Activated T-helper 9 cell treated with anti-CD3 and anti-CD28 coated beads, Interleukin-2, amount 50 U/mL, for 16 hours (primary cell): ENCODE measurements at regions not wholly inside any gene's neighbourhood (a gene's known extent, or its start where the extent isn't known, plus 50 kb on each side); places are given as distances from the start of the nearest gene placed in this dataset.

Source experiments
- DNase-seq: peaks from one replicate; pipeline ENCODE4 v3.0.0-alpha.2; 2020; ENCODE audit warnings: low read depth

GRCh38 chr21:23452384-23453083 lies 2154.7 kb downstream of the MRPL39 start:
- no peak for DNase-seq

DNA sequence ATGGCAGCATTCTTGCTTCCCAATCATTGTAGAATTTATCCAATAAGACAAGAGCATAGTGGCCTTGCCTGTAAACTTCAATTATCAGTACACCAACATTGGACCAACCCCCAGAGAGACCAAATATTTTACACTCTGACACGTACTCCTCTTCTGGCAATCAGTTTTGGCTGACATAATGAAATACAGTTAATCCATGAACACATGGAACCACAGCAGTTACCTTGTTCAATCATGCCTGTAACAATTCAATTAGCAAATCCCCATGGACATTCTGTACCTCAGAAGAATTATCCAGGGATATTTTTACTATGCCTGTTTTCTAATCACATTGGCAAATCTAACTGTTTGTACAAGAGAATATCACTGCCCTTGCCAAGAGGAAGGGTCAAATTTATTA lies 2162.0 kb downstream of the MRPL39 start:
- DNase-seq, result no peak

GRCh38 chr21:23438081-23438480 lies 2169.2 kb downstream of the MRPL39 start:
- DNase-seq, result no peak

DNA sequence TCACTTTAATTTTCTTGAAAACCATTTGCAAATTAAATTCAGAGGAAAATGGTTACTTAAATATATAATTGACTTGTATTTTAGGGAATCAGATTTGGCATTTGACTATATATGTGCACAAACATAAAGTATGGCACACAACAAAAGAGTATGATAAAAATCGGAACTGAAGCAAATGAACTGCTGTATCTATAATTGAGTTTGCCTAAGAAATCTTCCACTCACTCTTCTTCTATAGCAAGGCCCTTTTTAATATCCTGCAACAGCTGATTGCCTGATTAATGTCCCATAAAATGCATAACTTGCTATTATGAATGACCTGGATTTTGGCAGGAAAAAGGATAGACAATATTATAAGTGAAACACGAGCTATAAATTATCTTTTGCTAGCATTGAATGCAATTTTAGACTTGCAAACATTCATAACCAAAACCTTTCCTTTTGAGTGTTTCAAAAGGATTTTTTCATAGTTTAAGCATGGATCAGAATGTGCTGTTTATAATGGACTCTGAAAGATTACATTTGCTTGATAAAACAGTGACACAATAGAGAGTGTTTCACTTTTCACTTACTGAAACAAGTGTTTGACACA lies 2204.3 kb downstream of the MRPL39 start:
- no peak for DNase-seq

- DNase-seq, result no peak
These were observed 2206.0 kb downstream of the MRPL39 start for GRCh38 chr21:23401278-23401677.

- no peak for DNase-seq
These were observed 2208.6 kb downstream of the MRPL39 start for GRCh38 chr21:23398726-23399125.

GRCh38 chr21:23394458-23394857 lies 2212.8 kb downstream of the MRPL39 start:
- DNase-seq, result no peak

- no peak for DNase-seq
These were observed 2222.6 kb downstream of the MRPL39 start for GRCh38 chr21:23384679-23385078.

- DNase-seq, result no peak
These were observed 2233.1 kb downstream of the MRPL39 start for GRCh38 chr21:23374155-23374554.

DNA sequence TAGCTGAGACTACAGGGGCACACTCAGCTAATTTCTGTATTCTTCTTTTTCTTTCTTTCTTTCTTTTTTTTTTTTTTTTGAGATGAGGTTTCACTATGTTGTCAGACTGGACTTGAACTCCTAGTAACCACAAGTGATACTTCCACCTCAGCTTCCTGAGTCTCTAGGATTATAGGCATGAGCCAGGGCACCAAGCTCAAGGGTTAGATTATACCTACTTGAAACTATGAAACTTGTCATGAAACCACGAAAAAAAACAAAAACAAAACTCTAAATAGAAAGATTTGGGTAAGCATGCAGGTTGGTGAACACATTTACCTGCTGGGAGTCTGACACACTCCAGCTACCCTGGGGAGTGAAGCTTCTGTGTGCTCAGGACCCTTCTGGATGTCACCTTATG lies 2250.4 kb downstream of the MRPL39 start:
- DNase-seq, result no peak

DNA sequence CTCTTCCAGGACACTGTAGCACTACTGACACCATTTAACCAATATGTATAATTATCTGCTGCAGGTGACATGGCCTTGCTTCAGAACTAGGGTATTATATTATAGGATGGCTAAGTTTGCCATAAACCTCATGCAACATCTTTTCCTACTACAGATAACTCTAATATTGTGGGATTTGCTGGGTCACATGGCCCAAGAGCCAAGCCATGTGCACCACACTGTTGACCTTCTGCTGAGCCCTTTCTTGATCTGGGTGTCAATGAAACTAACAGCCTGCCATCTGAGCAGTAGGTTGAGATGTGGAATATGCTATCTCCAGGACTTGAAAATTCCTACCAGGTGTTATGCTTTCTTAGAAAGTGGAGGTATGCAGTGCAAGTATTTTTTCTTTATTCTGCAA lies 2291.1 kb downstream of the MRPL39 start:
- no peak for DNase-seq

DNA sequence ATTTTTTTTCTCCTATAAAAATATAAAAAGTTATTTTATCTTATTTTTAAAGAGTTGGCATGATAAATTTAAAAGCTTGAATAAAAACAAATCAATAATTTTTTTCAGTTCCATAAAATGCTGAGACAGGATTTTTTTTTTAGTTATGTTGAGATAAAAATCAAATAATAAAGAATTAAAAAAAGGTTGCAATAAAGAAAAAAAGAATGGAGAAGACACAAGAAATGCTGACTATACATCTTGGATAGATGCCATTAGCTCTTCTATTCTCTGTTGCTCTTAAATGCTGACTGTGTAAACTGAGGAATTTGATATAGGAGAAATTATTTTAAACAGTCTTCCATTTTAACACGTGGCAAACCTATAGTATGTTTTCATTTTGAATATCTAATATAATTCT lies 2298.5 kb downstream of the MRPL39 start:
- no peak for DNase-seq

DNA sequence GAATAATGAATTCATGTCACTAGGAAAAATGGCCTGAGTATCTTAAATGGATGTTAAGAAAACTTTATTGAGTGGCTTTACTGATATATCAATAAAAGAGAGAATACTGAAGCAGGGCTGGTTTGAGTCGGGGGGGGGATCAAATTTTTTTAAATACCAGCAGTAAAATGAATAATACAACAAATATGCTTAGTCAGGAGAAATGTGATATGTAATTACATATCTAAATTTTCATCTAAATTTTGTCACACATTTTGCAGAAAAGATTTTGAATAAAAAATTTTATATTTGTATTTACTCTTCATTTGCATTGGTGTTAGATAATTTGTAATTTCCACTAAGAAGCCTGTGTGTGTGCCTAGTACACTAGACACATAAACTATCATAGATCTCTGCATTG lies 2300.2 kb downstream of the MRPL39 start:
- no peak for DNase-seq

DNA sequence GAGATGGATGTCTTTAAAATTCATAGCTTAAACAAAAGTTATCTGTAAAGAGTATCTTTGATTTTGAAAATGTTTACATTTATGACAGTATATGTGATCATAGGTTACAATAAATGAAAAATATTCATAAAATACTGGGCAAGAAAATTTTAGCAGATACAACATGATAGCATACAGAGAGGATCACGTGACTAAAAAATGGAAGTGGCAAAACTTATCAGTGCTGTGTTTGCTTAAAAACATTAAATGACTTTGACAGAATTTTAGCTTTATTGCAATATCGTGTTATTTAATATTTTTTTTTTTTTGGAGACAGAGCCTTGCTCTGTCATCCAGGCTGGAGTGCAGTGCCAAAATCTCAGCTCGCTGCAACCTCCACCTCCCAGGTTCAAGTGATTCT lies 2294.1 kb downstream of the NCAM2 start:
- no peak for DNase-seq

DNA sequence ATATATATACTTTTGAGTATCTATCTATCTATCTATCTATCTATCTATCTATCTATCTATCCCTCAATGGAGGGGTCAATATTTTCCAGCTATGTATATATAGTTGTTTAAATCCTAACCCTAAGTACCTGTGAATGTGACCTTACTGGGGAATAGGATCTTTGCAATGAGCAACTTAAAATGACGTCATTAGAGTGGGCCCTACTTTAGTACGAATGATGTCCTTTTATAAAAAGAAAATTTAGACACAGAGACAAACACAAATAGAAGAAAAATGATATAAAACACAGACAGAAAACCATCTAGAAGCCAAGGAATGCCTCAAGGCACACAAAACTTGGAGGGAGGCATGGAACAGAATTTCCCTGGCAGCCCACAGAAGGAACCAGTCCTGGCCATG lies 2283.7 kb downstream of the NCAM2 start:
- no peak for DNase-seq

DNA sequence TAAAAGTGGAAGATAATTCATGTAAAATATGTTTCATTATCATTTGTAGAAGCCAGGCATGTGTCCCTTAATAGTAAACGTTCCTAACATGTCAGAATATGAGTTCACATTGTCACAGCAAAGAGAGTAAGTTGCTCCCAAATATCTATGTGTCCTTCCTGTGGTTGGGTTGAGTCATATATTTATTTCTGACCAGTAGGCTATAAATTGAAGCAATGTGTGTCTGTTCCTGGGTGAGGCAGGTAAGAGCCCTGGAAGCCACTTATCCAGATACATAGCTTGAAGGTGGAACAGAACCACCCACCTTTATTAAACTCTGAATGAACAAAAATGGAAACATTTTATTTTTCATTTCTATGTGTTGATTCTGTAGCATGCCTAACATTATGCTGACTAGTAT lies 2251.6 kb downstream of the NCAM2 start:
- no peak for DNase-seq

- DNase-seq, result no peak
These were observed 2249.1 kb downstream of the NCAM2 start for GRCh38 chr21:23247334-23247733.

DNA sequence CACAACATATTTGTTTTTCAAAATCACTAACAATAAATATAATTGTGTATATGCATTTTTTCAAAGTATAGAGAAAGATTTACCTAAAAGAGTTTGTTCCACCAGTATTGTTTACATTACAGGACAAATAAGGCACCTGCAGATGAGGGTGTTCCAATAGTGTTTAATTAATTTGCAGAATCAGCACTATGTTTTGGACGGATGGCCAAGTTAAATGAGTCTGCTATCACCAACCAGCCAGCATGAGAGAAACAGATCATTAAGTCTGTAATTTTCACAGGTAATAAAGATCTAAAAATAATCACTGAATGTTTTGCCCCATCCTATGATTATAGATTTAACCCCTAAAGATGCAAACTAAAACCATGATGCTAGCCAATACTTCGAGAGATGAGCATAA lies 2247.0 kb downstream of the NCAM2 start:
- DNase-seq, result no peak

DNA sequence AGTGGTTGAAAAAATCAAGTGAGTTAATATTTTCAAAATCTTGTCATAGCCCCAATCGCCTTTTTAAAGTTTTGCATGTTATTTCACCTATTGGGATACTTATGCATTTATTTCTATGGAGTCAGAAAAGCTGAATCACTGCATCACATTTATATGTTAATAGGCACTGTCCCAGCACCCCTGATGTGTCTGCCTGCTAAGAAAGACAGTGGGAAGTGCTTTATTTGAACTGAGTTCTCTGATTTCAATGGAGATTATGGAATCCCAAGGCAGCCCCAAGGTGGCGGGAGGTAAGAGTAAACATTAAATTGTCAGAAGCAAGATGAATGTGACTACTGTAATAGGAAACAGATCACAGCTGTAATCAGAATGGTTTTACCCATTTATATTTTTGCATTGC lies 2225.7 kb downstream of the NCAM2 start:
- DNase-seq, result no peak

DNA sequence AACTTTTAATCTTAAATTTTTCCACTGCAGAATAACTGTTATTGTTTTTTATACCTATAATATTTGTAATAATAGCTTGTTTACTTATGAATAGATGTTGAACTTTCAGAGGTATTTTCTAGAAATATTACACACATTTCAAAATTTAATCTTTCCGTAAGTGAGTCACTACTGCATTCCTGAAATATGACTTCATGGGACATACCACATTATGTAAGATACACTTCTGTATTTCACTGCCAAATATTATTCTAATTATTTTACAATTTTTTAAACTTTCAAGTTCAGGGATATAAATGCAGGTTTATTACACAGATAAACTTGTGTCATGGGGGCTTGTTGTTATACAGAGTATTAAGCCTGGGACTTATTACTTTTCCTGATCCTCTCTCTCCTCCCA lies 2220.5 kb downstream of the NCAM2 start:
- DNase-seq, result no peak

DNA sequence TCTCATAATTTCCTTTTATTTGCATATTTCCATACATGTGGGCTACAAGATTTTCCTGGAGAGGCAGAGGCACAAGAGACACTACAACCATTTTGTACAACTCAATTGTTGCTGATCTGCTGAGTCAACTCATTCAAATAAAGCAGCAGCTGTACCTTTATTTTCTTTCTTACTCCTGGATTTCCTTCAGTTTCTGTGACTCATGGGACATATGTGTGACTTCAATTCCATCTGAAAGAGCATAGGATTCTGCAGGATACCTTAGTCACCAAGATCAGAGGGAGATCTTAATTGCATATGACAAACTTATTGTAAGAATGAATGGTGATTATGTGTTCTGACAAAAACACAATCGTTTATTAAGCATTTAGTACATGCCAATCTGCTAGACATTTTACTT lies 2219.4 kb downstream of the NCAM2 start:
- DNase-seq, result no peak

DNA sequence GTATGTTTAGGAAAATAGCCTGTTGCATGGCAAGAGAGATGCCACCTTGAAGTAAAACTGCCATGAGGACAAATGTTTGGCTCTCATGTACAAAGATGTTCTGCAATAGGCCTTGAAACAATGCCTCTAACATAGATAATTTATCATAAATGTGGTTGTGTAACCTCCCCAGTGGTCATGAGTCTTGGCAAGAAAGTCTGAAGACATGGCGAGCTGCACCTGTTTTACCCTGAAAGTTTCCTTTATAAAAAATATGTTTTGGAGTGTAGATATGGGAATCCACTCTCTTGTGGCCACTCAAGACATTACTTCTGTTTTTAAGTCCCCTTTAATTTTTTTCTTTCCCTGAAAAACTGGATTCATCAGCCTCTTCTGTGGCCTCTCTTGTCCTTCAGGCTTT lies 2217.1 kb downstream of the NCAM2 start:
- DNase-seq, result no peak
